Thyroid gland (tissue), 4 donors: ENCODE measurements at regions not wholly inside any gene's neighbourhood (a gene's known extent, or its start where the extent isn't known, plus 50 kb on each side); places are given as distances from the start of the nearest gene placed in this dataset.

ENCODE experiments used
- DNase-seq, 2 donors: peaks; one replicate each; pipeline ENCODE4 v3.0.0-alpha.2; 2019
- H3K27ac ChIP-seq, 3 donors: fragments of 200-600 bp; sonication (generic); 1 replicate in 2 of 3; 2 replicates in 1 of 3; pipeline ENCODE4 v1.5.1; 2016 to 2019; ENCODE audit warnings: mild to moderate bottlenecking in 1 of 3, moderate library complexity in 1 of 3
- H3K27me3 ChIP-seq: fragments of 200-600 bp; sonication (generic); one replicate; pipeline ENCODE4 v1.5.1; 2019
- H3K36me3 ChIP-seq, 2 donors: fragments of 200-600 bp; sonication (generic); one replicate each; pipeline ENCODE4 v1.5.1; 2016 to 2019
- H3K4me1 ChIP-seq, 2 donors: fragments of 200-600 bp; sonication (generic); one replicate each; pipeline ENCODE4 v1.5.1; 2017 to 2019
- H3K4me3 ChIP-seq, 3 donors: fragments of 200-600 bp; sonication (generic); replicated peaks in 1 of 3; 1 replicate in 2 of 3; 2 replicates in 1 of 3; pipeline ENCODE4 v1.5.1; 2016; ENCODE audit warnings: mild to moderate bottlenecking in 1 of 3
- H3K9me3 ChIP-seq: fragments of 200-600 bp; sonication (generic); one replicate; pipeline ENCODE4 v1.5.1; 2017
- CTCF ChIP-seq, 6 experiments: fragments of 200-600 bp in 3 of 6; fragments of 450-650 bp in 3 of 6; sonication (generic) in 3 of 6; IDR thresholded peaks; one replicate each; pipeline ENCODE4 v1.5.1; 2016 to 2019; ENCODE audit warnings: antibody characterized with exemption in 6 of 6, mild to moderate bottlenecking in 2 of 6, inconsistent platforms in 1 of 6, moderate library complexity in 1 of 6
- POLR2A ChIP-seq, 2 donors: fragments of 450-650 bp; IDR thresholded peaks; one replicate each; pipeline ENCODE4 v1.6.1; 2017; ENCODE audit warnings: antibody characterized with exemption in 2 of 2, mild to moderate bottlenecking in 2 of 2, moderate library complexity in 1 of 2
- WGBS, 2 donors: methylation state at CpG; one replicate each; pipeline ENCODE4 v1.1.5; 2017; 5-methylcytosine and 5-hydroxymethylcytosine counted together
- intact Hi-C: fragments of 100-400 bp; cut with DNase I; formaldehyde crosslinking; loops from one replicate; pipeline ENCODE4 v1.15.1; 2023

- TF ChIP-seq POLR2A (IDR thresholded peaks at IDR 0.05) (no peak), CTCF (IDR thresholded peaks at IDR 0.05) (no peak)
These were observed 78.3 kb upstream of the SLC16A7 start for GRCh38 chr12:59517522-59517921.

GRCh38 chr12:59500915-59501314 is 94.9 kb upstream of the SLC16A7 start:
- Histone ChIP-seq H3K4me3 (no peak overlapping the region), H3K27me3 (no peaks in the 10 kb centered on the region), H3K36me3 (no peaks in the 10 kb centered on the region), H3K27ac (no peak overlapping the region), H3K9me3 (no peaks in the 10 kb centered on the region), H3K4me1 (no peaks in the 10 kb centered on the region)
- intact Hi-C loops: no loop called here
- no peak for TF ChIP-seq CTCF (IDR thresholded peaks at IDR 0.05)
- no peak for TF ChIP-seq POLR2A (IDR thresholded peaks at IDR 0.05)
- DNase-seq: no peak
- WGBS, 2 donors: 67 to 78% methylated on average over 1 of the region's 1 CpG

More at GRCh38 chr12:59517522-59517921, 78.3 kb upstream of the SLC16A7 start:
- intact Hi-C loops: no loop called here
- WGBS, 2 donors: 77 to 79% methylated on average over 2 of the region's 2 CpGs
- Histone ChIP-seq H3K27me3 (no peaks in the 10 kb centered on the region), H3K27ac (no peak overlapping the region), H3K4me1 (no peaks in the 10 kb centered on the region), H3K36me3 (no peaks in the 10 kb centered on the region), H3K9me3 (no peaks in the 10 kb centered on the region), H3K4me3 (no peak overlapping the region)
- no peak for DNase-seq

- no peaks in the 10 kb centered on the region for H3K4me1 ChIP-seq
- intact Hi-C loops: no loop called here
- DNase-seq: no peak
- TF ChIP-seq CTCF (IDR thresholded peaks at IDR 0.05) (no peak), POLR2A (IDR thresholded peaks at IDR 0.05) (no peak)
- H3K4me3 ChIP-seq: no peak overlapping the region
- H3K36me3 ChIP-seq: no peaks in the 10 kb centered on the region
- no peaks in the 10 kb centered on the region for H3K9me3 ChIP-seq
- WGBS, 2 donors: 93 to 100% methylated on average over 1 of the region's 1 CpG
- no peak overlapping the region for H3K27ac ChIP-seq
- no peaks in the 10 kb centered on the region for H3K27me3 ChIP-seq
These were observed 95.5 kb upstream of the SLC16A7 start for GRCh38 chr12:59500335-59500734.

GRCh38 chr12:59499774-59500173 is 96.1 kb upstream of the SLC16A7 start:
- H3K36me3 ChIP-seq: no peaks in the 10 kb centered on the region
- H3K27ac ChIP-seq: no peak overlapping the region
- H3K4me3 ChIP-seq: no peak overlapping the region
- intact Hi-C loops: no loop called here
- TF ChIP-seq POLR2A (IDR thresholded peaks at IDR 0.05): no peak
- no peak for TF ChIP-seq CTCF (IDR thresholded peaks at IDR 0.05)
- H3K9me3 ChIP-seq: no peaks in the 10 kb centered on the region
- 75 to 86% methylated on average over 1 of the region's 1 CpG for WGBS, 2 donors
- no peaks in the 10 kb centered on the region for H3K27me3 ChIP-seq
- DNase-seq: no peak
- no peaks in the 10 kb centered on the region for H3K4me1 ChIP-seq

GRCh38 chr12:59494617-59495016 is 101.2 kb upstream of the SLC16A7 start:
- Histone ChIP-seq H3K9me3 (no peaks in the 10 kb centered on the region), H3K27me3 (no peaks in the 10 kb centered on the region), H3K4me3 (no peak overlapping the region), H3K36me3 (no peaks in the 10 kb centered on the region), H3K4me1 (no peaks in the 10 kb centered on the region), H3K27ac (no peak overlapping the region)
- TF ChIP-seq POLR2A (IDR thresholded peaks at IDR 0.05): no peak
- no peak for TF ChIP-seq CTCF (IDR thresholded peaks at IDR 0.05)
- intact Hi-C loops: no loop called here
- no peak for DNase-seq
